A549 (cell line): ENCODE measurements at regions not wholly inside any gene's neighbourhood (a gene's known extent, or its start where the extent isn't known, plus 50 kb on each side); places are given as distances from the start of the nearest gene placed in this dataset.

ENCODE experiments used
- ATAC-seq, 2 experiments: fragments of 200-7000 bp in 1 of 2; fragments of >200 bp in 1 of 2; cut with Nextera tagmentation in 1 of 2; cut with Tn5 transposase in 1 of 2; 3 replicates each; pipeline versions ENCODE4 v1.8.0 to v1.9.1; 2018 to 2020; ENCODE audit warnings: mild to moderate bottlenecking in 1 of 2, moderate library complexity in 1 of 2
- CTCF ChIA-PET: fragments of 300-600 bp; sonication (Branson Sonifier 250); formaldehyde crosslinking; extraction: SDS; loops from one replicate; lab custom pipeline; 2021; ENCODE audit warnings: antibody characterized with exemption, inconsistent platforms; lab: Yijun Ruan, JAX
- POLR2A ChIA-PET: fragments of 350-600 bp; formaldehyde crosslinking; extraction: SDS; loops from one replicate; lab custom pipeline; 2021; ENCODE audit warnings: antibody characterized with exemption, inconsistent platforms; lab: Yijun Ruan, JAX
- DNase-seq, 2 experiments: peaks; one replicate each; pipeline versions ENCODE4 v3.0.0 to v3.0.0-alpha.2; 2011 to 2016; ENCODE audit warnings: low read depth in 1 of 2, low spot score in 1 of 2
- FAIRE-seq: peaks from 2 replicates; lab custom pipeline; 2011; peaks lifted over from hg19 to GRCh38; lab: Jason Lieb, UNC
- H3K27ac ChIP-seq, 2 experiments: fragments of >200 bp; sonication (Bioruptor Twin); formaldehyde crosslinking; 3 replicates each; pipeline ENCODE4 v1.5.1; 2016 to 2017
- H3K4me1 ChIP-seq: fragments of >200 bp; sonication (Bioruptor Twin); formaldehyde crosslinking; 3 replicates; pipeline ENCODE4 v1.6.1; 2016
- H3K4me2 ChIP-seq: fragments of >200 bp; sonication (Bioruptor Twin); formaldehyde crosslinking; 3 replicates; pipeline ENCODE4 v1.6.1; 2016
- H3K4me3 ChIP-seq: fragments of >200 bp; sonication (Bioruptor Twin); formaldehyde crosslinking; 3 replicates; pipeline ENCODE4 v1.5.1; 2016
- H3K9me3 ChIP-seq: fragments of >200 bp; sonication (Bioruptor Twin); formaldehyde crosslinking; 3 replicates; pipeline ENCODE4 v1.6.1; 2016
- ATOH8 ChIP-seq: fragments of 250-450 bp; sonication (Bioruptor Pico); IDR thresholded peaks from 2 replicates; pipeline ENCODE4 v1.5.0; 2020; ENCODE audit warnings: low read depth, mild to moderate bottlenecking, moderate library complexity
- BHLHE40 ChIP-seq: IDR thresholded peaks from 2 replicates; pipeline ENCODE4 v1.6.1; 2012; ENCODE audit warnings: low read depth, low read length, inconsistent platforms
- CEBPB ChIP-seq, 2 experiments: fragments of >200 bp in 1 of 2; sonication (Bioruptor Twin) in 1 of 2; formaldehyde crosslinking in 1 of 2; IDR thresholded peaks; 2 replicates each; pipeline ENCODE4 v1.6.1; 2012 to 2016
- CHD2 ChIP-seq: fragments of 150-350 bp; IDR thresholded peaks from 2 replicates; pipeline ENCODE4 v1.6.1; 2014; ENCODE audit warnings: low read length; ENCODE audit not compliant: partially characterized antibody
- ELK1 ChIP-seq: fragments of 150-350 bp; IDR thresholded peaks from 2 replicates; pipeline ENCODE4 v1.6.1; 2014; ENCODE audit warnings: low read depth, mild to moderate bottlenecking, low read length
- EP300 ChIP-seq, 2 experiments: fragments of >200 bp; sonication (Bioruptor Twin); formaldehyde crosslinking; IDR thresholded peaks; 2 replicates in 1 of 2; 3 replicates in 1 of 2; pipeline ENCODE4 v1.6.1; 2016 to 2017
- ESRRA ChIP-seq: fragments of 150-350 bp; IDR thresholded peaks from 2 replicates; pipeline ENCODE4 v1.6.1; 2014; ENCODE audit warnings: mild to moderate bottlenecking, low read length, borderline replicate concordance
- FOSB ChIP-seq: fragments of 250-450 bp; sonication (Bioruptor Pico); IDR thresholded peaks from 2 replicates; pipeline ENCODE4 v1.5.0; 2020; ENCODE audit warnings: mild to moderate bottlenecking, moderate library complexity
- FOXS1 ChIP-seq: fragments of 250-450 bp; sonication (Bioruptor Pico); IDR thresholded peaks from 2 replicates; pipeline ENCODE4 v1.5.0; 2020; ENCODE audit warnings: mild to moderate bottlenecking, moderate library complexity
- HDAC2 ChIP-seq: fragments of 200-600 bp; sonication (generic); IDR thresholded peaks from 2 replicates; pipeline ENCODE4 v1.6.1; 2016
- HEYL ChIP-seq: fragments of 250-450 bp; sonication (Bioruptor Pico); IDR thresholded peaks from 2 replicates; pipeline ENCODE4 v1.8.0; 2021; ENCODE audit warnings: mild to moderate bottlenecking, moderate library complexity
- HOXB13 ChIP-seq: fragments of 250-450 bp; sonication (Bioruptor Pico); IDR thresholded peaks from 2 replicates; pipeline ENCODE4 v1.5.0; 2020; ENCODE audit warnings: low read depth, mild to moderate bottlenecking, moderate library complexity
- KDM1A ChIP-seq: fragments of 200-600 bp; sonication (generic); IDR thresholded peaks from 2 replicates; pipeline ENCODE4 v1.6.1; 2016; ENCODE audit warnings: low read depth, mild to moderate bottlenecking
- MYC ChIP-seq: IDR thresholded peaks from 2 replicates; pipeline ENCODE4 v1.6.1; 2012; ENCODE audit warnings: mild to moderate bottlenecking, inconsistent platforms, low read length, improper control_type of control experiment, borderline replicate concordance
- NPAS2 ChIP-seq: fragments of 250-450 bp; sonication (Bioruptor Pico); IDR thresholded peaks from 2 replicates; pipeline ENCODE4 v1.8.0; 2022; ENCODE audit warnings: mild to moderate bottlenecking, moderate library complexity, borderline replicate concordance
- POLR2AphosphoS2 ChIP-seq: conservative IDR thresholded peaks from 2 replicates; pipeline ENCODE4 v1.6.1; 2012; ENCODE audit warnings: low read length, improper control_type of control experiment, inconsistent platforms
- RAD21 ChIP-seq, 2 experiments: fragments of >200 bp in 1 of 2; sonication (Bioruptor Twin) in 1 of 2; formaldehyde crosslinking in 1 of 2; IDR thresholded peaks in 1 of 2; conservative IDR thresholded peaks in 1 of 2; 2 replicates in 1 of 2; 3 replicates in 1 of 2; pipeline ENCODE4 v1.6.1; 2012 to 2018; ENCODE audit warnings: inconsistent platforms in 1 of 2
- RARB ChIP-seq: fragments of 250-450 bp; sonication (Bioruptor Pico); IDR thresholded peaks from 2 replicates; pipeline ENCODE4 v1.8.0; 2021; ENCODE audit warnings: mild to moderate bottlenecking, moderate library complexity
- RCOR1 ChIP-seq: fragments of 150-350 bp; IDR thresholded peaks from 2 replicates; pipeline ENCODE4 v1.6.1; 2014; ENCODE audit warnings: antibody characterized with exemption, low read length, low read depth
- RNF2 ChIP-seq: fragments of 200-600 bp; sonication (generic); IDR thresholded peaks from 2 replicates; pipeline ENCODE4 v1.6.1; 2016; ENCODE audit warnings: low read depth, mild to moderate bottlenecking, antibody characterized with exemption, moderate library complexity, borderline replicate concordance
- TFCP2L1 ChIP-seq: fragments of 250-450 bp; sonication (Bioruptor Pico); IDR thresholded peaks from 2 replicates; pipeline ENCODE4 v1.5.0; 2021; ENCODE audit warnings: mild to moderate bottlenecking
- ZC3H11A ChIP-seq: fragments of 450-650 bp; IDR thresholded peaks from 2 replicates; pipeline ENCODE4 v1.6.1; 2014; ENCODE audit warnings: antibody characterized with exemption, mild to moderate bottlenecking
- ZFP36 ChIP-seq: fragments of 450-650 bp; IDR thresholded peaks from 2 replicates; pipeline ENCODE4 v1.6.1; 2014; ENCODE audit warnings: borderline replicate concordance; ENCODE audit not compliant: partially characterized antibody
- WGBS: methylation state at CpG from one replicate; pipeline ENCODE4 v1.1.6; 2017; ENCODE audit errors: missing lambda C conversion rate; 5-methylcytosine and 5-hydroxymethylcytosine counted together
- TF ChIP-seq, protein P1 (sequence below): fragments of 450-650 bp; IDR thresholded peaks from 2 replicates; pipeline ENCODE4 v1.6.1; 2014; ENCODE audit warnings: antibody characterized with exemption
- TF ChIP-seq, protein P2 (sequence below): fragments of 200-600 bp; sonication (generic); IDR thresholded peaks from 2 replicates; pipeline ENCODE4 v1.6.1; 2016; ENCODE audit warnings: antibody characterized with exemption, mild to moderate bottlenecking, moderate library complexity
- TF ChIP-seq, protein P3 (sequence below): IDR thresholded peaks from 2 replicates; pipeline ENCODE4 v1.6.1; 2012

GRCh38 chr5:54643685-54644106 is 126.1 kb downstream of the SNX18 start:
- ChIA-PET CTCF (interaction anchor here (1.3 kb wide), 1 partner anchor 126 kb away, joined by 4 read pairs; the partner anchor contains the start of gene SNX18), POLR2A (no interaction called here)
- WGBS = 17% methylated on average over 4 of the region's 4 CpGs
- Histone ChIP-seq H3K4me1 (no peaks in the 10 kb centered on the region), H3K4me2 (no peak overlapping the region), H3K9me3 (no peaks in the 10 kb centered on the region), H3K27ac (no peak overlapping the region), H3K4me3 (no peak overlapping the region)
- TF ChIP-seq ESRRA (no peak), TFCP2L1 (no peak), HOXB13 (no peak), MYC (no peak), CHD2 (no peak), ATOH8 (CRISPR knock-in tag) (no peak), RCOR1 (no peak), POLR2AphosphoS2 (no peak), ZC3H11A (no peak), RARB (CRISPR knock-in tag) (no peak), KDM1A (no peak)
- TF ChIP-seq, protein P1, sequence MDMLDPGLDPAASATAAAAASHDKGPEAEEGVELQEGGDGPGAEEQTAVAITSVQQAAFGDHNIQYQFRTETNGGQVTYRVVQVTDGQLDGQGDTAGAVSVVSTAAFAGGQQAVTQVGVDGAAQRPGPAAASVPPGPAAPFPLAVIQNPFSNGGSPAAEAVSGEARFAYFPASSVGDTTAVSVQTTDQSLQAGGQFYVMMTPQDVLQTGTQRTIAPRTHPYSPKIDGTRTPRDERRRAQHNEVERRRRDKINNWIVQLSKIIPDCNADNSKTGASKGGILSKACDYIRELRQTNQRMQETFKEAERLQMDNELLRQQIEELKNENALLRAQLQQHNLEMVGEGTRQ = no peak
- FAIRE-seq (no peak), ATAC-seq (no peak), DNase-seq (no peak)

DNA sequence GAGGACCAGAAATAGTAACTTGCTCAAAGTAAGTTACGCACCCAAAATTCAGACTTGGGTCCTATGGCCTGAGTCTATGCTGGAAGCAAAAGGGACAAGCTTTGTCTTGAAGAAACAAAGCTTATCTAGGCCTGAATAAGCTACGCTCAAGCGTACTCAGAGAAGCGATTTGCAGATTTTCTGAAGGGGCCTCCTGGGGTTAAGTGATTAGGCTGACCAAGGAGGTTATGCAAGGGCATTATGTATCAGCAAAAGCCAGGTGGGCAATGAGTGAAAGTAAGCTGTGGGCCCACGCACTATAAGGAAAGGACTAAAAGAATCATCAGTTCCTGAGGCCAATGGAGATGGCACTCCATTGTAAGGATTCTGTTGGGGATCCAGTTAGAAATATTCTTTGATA is 122.1 kb downstream of the SNX18 start:
- no peak overlapping the region for H3K4me2 ChIP-seq
- no peak for DNase-seq
- POLR2A ChIA-PET = no interaction called here
- no peak overlapping the region for H3K4me3 ChIP-seq
- TF ChIP-seq CEBPB (IDR thresholded peaks at IDR 0.05) = no peak
- TF ChIP-seq RARB (CRISPR knock-in tag) = no peak
- no peak for TF ChIP-seq ELK1
- TF ChIP-seq, protein P2, sequence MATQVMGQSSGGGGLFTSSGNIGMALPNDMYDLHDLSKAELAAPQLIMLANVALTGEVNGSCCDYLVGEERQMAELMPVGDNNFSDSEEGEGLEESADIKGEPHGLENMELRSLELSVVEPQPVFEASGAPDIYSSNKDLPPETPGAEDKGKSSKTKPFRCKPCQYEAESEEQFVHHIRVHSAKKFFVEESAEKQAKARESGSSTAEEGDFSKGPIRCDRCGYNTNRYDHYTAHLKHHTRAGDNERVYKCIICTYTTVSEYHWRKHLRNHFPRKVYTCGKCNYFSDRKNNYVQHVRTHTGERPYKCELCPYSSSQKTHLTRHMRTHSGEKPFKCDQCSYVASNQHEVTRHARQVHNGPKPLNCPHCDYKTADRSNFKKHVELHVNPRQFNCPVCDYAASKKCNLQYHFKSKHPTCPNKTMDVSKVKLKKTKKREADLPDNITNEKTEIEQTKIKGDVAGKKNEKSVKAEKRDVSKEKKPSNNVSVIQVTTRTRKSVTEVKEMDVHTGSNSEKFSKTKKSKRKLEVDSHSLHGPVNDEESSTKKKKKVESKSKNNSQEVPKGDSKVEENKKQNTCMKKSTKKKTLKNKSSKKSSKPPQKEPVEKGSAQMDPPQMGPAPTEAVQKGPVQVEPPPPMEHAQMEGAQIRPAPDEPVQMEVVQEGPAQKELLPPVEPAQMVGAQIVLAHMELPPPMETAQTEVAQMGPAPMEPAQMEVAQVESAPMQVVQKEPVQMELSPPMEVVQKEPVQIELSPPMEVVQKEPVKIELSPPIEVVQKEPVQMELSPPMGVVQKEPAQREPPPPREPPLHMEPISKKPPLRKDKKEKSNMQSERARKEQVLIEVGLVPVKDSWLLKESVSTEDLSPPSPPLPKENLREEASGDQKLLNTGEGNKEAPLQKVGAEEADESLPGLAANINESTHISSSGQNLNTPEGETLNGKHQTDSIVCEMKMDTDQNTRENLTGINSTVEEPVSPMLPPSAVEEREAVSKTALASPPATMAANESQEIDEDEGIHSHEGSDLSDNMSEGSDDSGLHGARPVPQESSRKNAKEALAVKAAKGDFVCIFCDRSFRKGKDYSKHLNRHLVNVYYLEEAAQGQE = no peak
- no peak for TF ChIP-seq ESRRA
- TF ChIP-seq ZFP36 = no peak
- TF ChIP-seq RAD21 (conservative IDR thresholded peaks at IDR 0.05 in 1 of 2, IDR thresholded peaks at IDR 0.05 in 1 of 2) = no peak
- no peak for TF ChIP-seq HEYL (CRISPR knock-in tag)
- TF ChIP-seq, protein P3, sequence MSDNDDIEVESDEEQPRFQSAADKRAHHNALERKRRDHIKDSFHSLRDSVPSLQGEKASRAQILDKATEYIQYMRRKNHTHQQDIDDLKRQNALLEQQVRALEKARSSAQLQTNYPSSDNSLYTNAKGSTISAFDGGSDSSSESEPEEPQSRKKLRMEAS = no peak
- no peak for TF ChIP-seq FOXS1
- TF ChIP-seq RCOR1 = no peak
- no peak for TF ChIP-seq RNF2
- no peak for TF ChIP-seq FOSB
- no peak for TF ChIP-seq EP300 (IDR thresholded peaks at IDR 0.05)
- no peak for TF ChIP-seq NPAS2
- TF ChIP-seq BHLHE40 = no peak
- TF ChIP-seq HDAC2 = no peak
- TF ChIP-seq, all 56 proteins: peak for 0
- CTCF ChIA-PET = no interaction called here
- Histone ChIP-seq H3K27ac (no peak overlapping the region), H3K4me1 (no peaks in the 10 kb centered on the region), H3K9me3 (no peaks in the 10 kb centered on the region)
- 62% methylated on average over 5 of the region's 5 CpGs for whole genome bisulfite sequencing
- no peak for FAIRE-seq
- no peak for ATAC-seq
